ENCODE measurements at regions not wholly inside any gene's neighbourhood (a gene's known extent, or its start where the extent isn't known, plus 50 kb on each side); places are given as distances from the start of the nearest gene placed in this dataset.
"Not testable (repeated sequence)": the region's sequence is repeated elsewhere in the genome, so short reads cannot be mapped to it uniquely, and the experiment has no call there.

DNA sequence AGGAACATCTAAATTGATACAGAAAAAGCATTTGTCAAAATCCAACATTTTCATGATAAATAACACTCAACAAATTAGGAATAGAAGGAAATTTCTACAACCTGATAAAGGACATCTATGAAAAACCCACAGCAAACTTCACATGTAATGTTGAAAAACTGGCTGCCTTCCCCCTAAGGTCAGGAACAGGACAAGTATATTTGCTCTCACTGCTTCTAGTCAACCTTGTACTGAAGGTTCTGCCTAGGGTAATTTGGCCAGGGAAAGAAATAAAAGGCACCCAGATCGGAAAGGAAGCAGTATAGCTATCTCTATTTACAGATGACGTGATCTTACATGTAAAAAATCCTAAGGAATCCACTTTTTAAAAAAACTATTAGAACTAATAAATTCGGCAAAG, 97.1 kb upstream of the USP9X start:
- Histone ChIP-seq H3K4me2 (ENCODE audit: control insufficient read depth, insufficient read depth) (no peak overlapping the region), H3K27me3 (replicated peaks in 1 of 2; ENCODE audit: control insufficient read depth in 2 of 2, insufficient read depth in 2 of 2, low read length in 1 of 2) (no peaks in the 10 kb centered on the region), H3K27ac (ENCODE audit: control insufficient read depth, insufficient read depth) (no peak overlapping the region), H4K20me1 (ENCODE audit: control insufficient read depth, insufficient read depth) (no peaks in the 10 kb centered on the region), H3K9ac (ENCODE audit: control insufficient read depth, insufficient read depth, low read length) (no peak overlapping the region), H3K79me2 (ENCODE audit: control insufficient read depth, insufficient read depth, low read length) (no peaks in the 10 kb centered on the region), H3K9me3 (replicated peaks; ENCODE audit: control insufficient read depth, insufficient read depth, low read length) (no peaks in the 10 kb centered on the region; the same call in 2 of the 3 replicates), H3K4me3 (no peak overlapping the region), H3K36me3 (ENCODE audit: control insufficient read depth in 2 of 2, insufficient read depth in 2 of 2, low read length in 1 of 2) (no peaks in the 10 kb centered on the region), H3K4me1 (ENCODE audit: control insufficient read depth, insufficient read depth, low read length) (no peaks in the 10 kb centered on the region), H2AFZ (ENCODE audit: control insufficient read depth, low read depth, low read length) (no peak overlapping the region)
- no peak for FAIRE-seq
- SMC1A ChIA-PET (ENCODE audit: uncharacterized antibody, unreplicated experiment), result no interaction called here
- POLR2A ChIA-PET, result no interaction called here
- RAD21 ChIA-PET (ENCODE audit: unreplicated experiment), result no interaction called here
- 7% methylated on average over 3 of the region's 3 CpGs for WGBS (ENCODE audit: insufficient coverage, insufficient replicate concordance, low lambda C conversion rate, missing lambda C conversion rate)
- in situ Hi-C loops (cut with MboI), result no loop called here
- intact Hi-C loops (cut with micrococcal nuclease; ENCODE audit: unreplicated experiment), result no loop called here
- no peak for TF ChIP-seq MTA3 (IDR thresholded peaks at IDR 0.05; ENCODE audit: borderline replicate concordance, low read length)
- no peak for TF ChIP-seq PAX8 (IDR thresholded peaks at IDR 0.05)
- TF ChIP-seq, protein P1, sequence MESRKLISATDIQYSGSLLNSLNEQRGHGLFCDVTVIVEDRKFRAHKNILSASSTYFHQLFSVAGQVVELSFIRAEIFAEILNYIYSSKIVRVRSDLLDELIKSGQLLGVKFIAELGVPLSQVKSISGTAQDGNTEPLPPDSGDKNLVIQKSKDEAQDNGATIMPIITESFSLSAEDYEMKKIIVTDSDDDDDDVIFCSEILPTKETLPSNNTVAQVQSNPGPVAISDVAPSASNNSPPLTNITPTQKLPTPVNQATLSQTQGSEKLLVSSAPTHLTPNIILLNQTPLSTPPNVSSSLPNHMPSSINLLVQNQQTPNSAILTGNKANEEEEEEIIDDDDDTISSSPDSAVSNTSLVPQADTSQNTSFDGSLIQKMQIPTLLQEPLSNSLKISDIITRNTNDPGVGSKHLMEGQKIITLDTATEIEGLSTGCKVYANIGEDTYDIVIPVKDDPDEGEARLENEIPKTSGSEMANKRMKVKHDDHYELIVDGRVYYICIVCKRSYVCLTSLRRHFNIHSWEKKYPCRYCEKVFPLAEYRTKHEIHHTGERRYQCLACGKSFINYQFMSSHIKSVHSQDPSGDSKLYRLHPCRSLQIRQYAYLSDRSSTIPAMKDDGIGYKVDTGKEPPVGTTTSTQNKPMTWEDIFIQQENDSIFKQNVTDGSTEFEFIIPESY (IDR thresholded peaks at IDR 0.05), result no peak
- TF ChIP-seq RFX5 (IDR thresholded peaks at IDR 0.05; ENCODE audit: low read depth, low read length), result no peak
- no peak for DNase-seq (ENCODE audit: low read depth, low spot score)
- CTCF ChIA-PET, result no interaction called here
- ATAC-seq, result no peak
- no TSS peak for BruUV-seq (replicated peaks)

- H3K79me2 ChIP-seq (ENCODE audit: control insufficient read depth, insufficient read depth, low read length); H2AFZ ChIP-seq (ENCODE audit: control insufficient read depth, low read depth, low read length); H3K36me3 ChIP-seq (ENCODE audit: control insufficient read depth in 2 of 2, insufficient read depth in 2 of 2, low read length in 1 of 2); SMC1A ChIA-PET (ENCODE audit: uncharacterized antibody, unreplicated experiment); H3K4me2 ChIP-seq (ENCODE audit: control insufficient read depth, insufficient read depth); H3K27ac ChIP-seq (ENCODE audit: control insufficient read depth, insufficient read depth); H3K4me3 ChIP-seq; intact Hi-C loops (cut with micrococcal nuclease; ENCODE audit: unreplicated experiment); FAIRE-seq; RAD21 ChIA-PET (ENCODE audit: unreplicated experiment); H4K20me1 ChIP-seq (ENCODE audit: control insufficient read depth, insufficient read depth); ATAC-seq; CTCF ChIA-PET; in situ Hi-C loops (cut with MboI); H3K4me1 ChIP-seq (ENCODE audit: control insufficient read depth, insufficient read depth, low read length); H3K9ac ChIP-seq (ENCODE audit: control insufficient read depth, insufficient read depth, low read length); H3K27me3 ChIP-seq (replicated peaks in 1 of 2; ENCODE audit: control insufficient read depth in 2 of 2, insufficient read depth in 2 of 2, low read length in 1 of 2); H3K9me3 ChIP-seq (replicated peaks; ENCODE audit: control insufficient read depth, insufficient read depth, low read length); POLR2A ChIA-PET; DNase-seq (ENCODE audit: low read depth, low spot score); BruUV-seq (replicated peaks): not testable (repeated sequence)
- WGBS (ENCODE audit: insufficient coverage, insufficient replicate concordance, low lambda C conversion rate, missing lambda C conversion rate), result 63% methylated on average over 2 of the region's 2 CpGs
These were observed 91.8 kb upstream of the USP9X start for GRCh38 chrX:40993395-40993794.
